Epithelial cell of prostate (primary cell): ENCODE measurements at regions not wholly inside any gene's neighbourhood (a gene's known extent, or its start where the extent isn't known, plus 50 kb on each side); places are given as distances from the start of the nearest gene placed in this dataset.
"Not testable (repeated sequence)": the region's sequence is repeated elsewhere in the genome, so short reads cannot be mapped to it uniquely, and the experiment has no call there.

ENCODE experiments used
- DNase-seq: peaks from one replicate; pipeline ENCODE4 v3.0.0-alpha.2; 2011; ENCODE audit warnings: low read depth, low spot score
- H3K27ac ChIP-seq: fragments of 450-650 bp; 2 replicates; pipeline ENCODE4 v1.5.1; 2017; ENCODE audit warnings: mild to moderate bottlenecking

- H3K27ac ChIP-seq: no peak overlapping the region
Measured at GRCh38 chr6:4262526-4262925, 127.2 kb upstream of the ECI2 start.

DNA sequence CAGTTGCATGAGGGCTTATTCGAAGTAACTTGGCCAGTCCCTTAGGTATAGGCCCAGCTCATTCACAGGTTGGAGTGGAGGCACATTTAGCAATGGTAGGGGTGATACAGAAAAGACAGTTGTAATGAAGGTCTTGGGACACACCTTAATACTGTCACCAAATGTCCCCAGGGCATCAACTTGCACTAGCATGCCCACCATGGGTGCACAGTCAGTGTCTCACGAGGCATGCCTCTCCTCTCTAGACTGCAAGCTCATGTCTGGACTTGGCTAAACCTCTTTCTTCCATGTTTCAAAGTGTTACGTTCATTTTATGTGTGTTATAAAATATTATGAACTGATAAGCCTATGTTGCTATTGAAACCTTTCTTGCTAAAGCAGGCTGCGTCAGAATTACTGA is 124.0 kb upstream of the ECI2 start:
- DNase-seq: no peak
- peak overlapping the region; percentile 25 for H3K27ac ChIP-seq

More at GRCh38 chr6:4262526-4262925, 127.2 kb upstream of the ECI2 start:
- DNase-seq: no peak

- H3K27ac ChIP-seq: no peak overlapping the region
- DNase-seq: no peak
Measured at GRCh38 chr6:4258733-4259132, 123.4 kb upstream of the ECI2 start.

GRCh38 chr6:4256969-4257368 is 121.6 kb upstream of the ECI2 start:
- no peak overlapping the region for H3K27ac ChIP-seq
- no peak for DNase-seq

DNA sequence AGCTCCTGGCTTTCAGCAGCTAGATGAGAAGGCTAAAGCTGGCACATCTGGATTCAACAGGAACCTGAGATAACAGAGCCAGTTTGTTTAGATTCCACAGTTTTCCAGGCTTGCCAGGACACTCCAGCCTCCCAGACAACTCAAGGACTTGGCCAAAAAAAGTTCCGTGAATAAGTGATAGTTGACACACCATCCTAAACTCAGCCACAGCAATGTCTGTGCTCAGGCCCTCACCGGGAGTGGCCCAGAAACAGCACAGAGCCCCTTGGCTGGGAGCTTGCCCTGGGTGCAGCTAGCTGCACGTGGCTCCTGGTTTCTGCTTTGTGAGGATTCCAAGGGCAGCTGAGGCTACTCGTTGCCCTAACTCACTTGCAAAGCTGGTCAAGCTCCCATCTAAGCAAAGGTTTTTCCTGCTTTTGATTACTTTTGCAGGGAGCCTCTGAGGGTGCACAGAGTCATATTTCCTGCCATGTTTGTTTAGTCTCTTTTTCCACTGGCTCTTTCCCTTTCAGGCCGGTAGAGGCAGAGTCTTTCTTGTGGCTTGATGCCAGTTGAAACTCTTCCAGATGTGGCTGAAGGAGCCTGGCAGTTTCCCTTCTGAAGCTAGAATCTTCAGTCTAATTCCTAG is 118.3 kb upstream of the ECI2 start:
- H3K27ac ChIP-seq: peak overlapping the region; percentile 12
- DNase-seq: peak; percentile 12

GRCh38 chr6:4252445-4252844 is 117.1 kb upstream of the ECI2 start:
- not testable (repeated sequence) for DNase-seq, H3K27ac ChIP-seq

GRCh38 chr6:4250645-4251044 is 115.3 kb upstream of the ECI2 start:
- no peak overlapping the region for H3K27ac ChIP-seq
- DNase-seq: no peak

DNA sequence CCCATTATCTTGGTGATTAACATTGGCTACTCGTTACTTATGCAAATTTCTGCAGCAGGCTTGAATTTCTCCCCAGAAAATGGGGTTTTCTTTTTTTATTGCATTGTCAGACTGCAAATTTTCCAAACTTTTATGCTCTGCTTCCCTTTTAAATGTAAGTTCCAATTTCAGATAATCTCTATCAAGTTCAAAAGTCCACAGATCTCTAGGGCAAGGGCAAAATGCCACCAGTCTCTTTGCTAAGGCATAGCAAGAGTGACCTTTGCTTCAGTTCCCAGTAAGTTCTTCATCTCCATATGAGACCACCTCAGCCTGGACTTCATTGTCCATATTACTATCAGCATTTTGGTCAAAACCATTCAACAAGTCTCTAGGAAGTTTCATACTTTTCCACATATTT is 108.5 kb upstream of the ECI2 start:
- not testable (repeated sequence) for H3K27ac ChIP-seq, DNase-seq

- no peak for DNase-seq
- H3K27ac ChIP-seq: peak overlapping the region; percentile 0
Measured at GRCh38 chr6:4243237-4243636, 107.9 kb upstream of the ECI2 start.

DNA sequence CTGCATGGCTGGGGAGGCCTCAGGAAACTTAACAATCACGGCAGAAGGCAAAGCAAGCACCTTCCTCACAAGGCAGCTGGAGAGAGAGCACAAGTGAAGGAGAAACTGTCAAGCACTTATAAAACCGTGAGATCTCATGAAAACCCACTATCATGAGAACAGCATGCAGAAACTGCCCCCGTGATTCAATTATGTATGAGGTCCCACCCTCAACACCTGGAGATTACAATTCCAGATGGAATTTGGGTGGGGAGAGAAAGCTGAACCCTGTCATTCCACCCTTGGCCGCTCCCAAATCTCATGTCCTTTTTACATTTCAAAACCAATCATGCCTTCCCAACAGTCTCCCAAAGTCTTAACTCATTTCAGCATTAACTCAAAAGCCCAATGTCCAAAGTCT is 107.2 kb upstream of the ECI2 start:
- H3K27ac ChIP-seq: peak overlapping the region; percentile 0
- DNase-seq: peak; percentile 14

- no peak overlapping the region for H3K27ac ChIP-seq
- DNase-seq: no peak
Measured at GRCh38 chr6:4240148-4240547, 104.8 kb upstream of the ECI2 start.

DNA sequence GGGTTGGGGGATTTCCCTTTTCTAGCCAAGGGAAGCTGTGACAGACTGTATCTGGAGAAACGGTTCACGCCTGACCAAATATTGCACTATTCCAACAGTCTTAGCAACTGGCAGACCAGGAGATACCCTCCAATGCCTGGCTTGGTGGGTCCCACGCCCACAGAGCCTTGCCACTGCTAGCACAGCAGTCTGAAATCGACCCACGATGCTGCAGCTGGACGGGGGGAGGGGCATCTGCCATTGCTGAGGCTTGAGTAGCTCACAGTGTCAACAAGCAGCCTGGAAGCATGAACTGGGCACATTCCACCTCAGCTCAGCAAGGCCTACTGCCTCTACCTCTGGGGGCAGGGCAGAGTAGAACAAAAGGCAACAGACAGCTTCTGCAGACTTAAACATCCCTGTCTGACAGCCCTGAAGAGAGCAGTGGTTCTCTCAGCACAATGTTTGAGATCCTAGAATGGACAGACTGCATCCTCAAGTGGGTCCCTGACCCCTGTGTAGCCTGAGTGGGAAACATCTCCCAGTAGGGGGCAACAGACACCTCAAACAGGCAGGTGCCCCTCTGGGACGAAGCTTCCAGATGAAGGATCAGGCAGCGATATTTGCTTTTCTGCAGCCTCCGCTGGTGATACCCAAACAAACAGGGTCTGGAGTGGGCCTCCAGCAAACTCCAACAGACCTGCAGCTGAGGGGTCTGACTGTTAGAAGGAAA is 89.9 kb upstream of the ECI2 start:
- no peak for DNase-seq

DNA sequence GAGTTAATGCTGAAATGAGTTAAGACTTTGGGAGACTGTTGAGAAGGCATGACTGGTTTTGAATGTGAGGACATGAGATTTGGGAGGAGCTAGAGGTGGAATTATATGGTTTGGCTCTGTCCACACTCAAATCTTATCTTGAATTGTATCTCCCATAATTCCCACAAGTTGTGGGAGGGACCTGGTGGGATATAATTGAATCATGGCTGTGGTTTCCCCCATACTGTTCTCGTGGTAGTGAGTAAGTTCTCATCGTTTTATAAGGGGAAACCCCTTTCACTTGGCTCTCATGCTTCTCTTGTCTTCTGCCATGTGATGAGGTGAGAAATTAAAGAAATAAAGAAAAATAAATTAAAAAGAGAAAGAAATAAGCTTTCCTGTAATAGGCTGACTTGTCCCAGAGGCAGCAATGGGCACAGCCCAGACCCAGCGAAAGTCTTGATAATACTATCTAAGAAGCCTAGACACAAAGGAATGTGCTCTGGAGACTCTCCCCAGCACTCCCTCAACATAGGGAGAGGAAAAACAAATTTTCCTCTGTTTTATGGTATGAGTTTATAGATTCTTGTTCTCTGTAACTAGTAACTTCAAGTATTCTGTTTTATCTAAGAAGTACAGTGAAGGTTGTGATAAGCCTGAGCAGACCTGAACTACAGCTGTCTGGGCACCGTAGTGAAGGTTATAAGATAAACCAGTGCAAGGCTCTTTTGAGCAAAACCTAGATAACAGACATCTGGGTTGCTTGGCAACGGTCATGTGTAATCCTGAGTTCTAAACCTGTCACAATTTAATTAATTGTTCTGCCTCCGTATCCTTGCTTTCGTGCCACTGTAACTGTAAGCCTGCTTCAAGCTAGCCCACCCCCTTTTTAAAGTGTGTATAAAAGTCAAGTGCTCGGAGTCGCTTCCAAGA is 88.9 kb upstream of the ECI2 start:
- no peak for DNase-seq

More for the DNA sequence above, 89.9 kb upstream of the ECI2 start:
- H3K27ac ChIP-seq: no peak overlapping the region

GRCh38 chr6:4220558-4220957 is 85.2 kb upstream of the ECI2 start:
- no peak for DNase-seq
- no peak overlapping the region for H3K27ac ChIP-seq

More for the DNA sequence above, 88.9 kb upstream of the ECI2 start:
- H3K27ac ChIP-seq: no peak overlapping the region

- DNase-seq, H3K27ac ChIP-seq: not testable (repeated sequence)
Measured at GRCh38 chr6:4218619-4219317, 83.4 kb upstream of the ECI2 start.

- no peak overlapping the region for H3K27ac ChIP-seq
- DNase-seq: no peak
Measured at GRCh38 chr6:4212588-4212987, 77.2 kb upstream of the ECI2 start.

GRCh38 chr6:4210629-4211419 is 75.4 kb upstream of the ECI2 start:
- H3K27ac ChIP-seq: no peak overlapping the region
- DNase-seq: peak; percentile 6

DNA sequence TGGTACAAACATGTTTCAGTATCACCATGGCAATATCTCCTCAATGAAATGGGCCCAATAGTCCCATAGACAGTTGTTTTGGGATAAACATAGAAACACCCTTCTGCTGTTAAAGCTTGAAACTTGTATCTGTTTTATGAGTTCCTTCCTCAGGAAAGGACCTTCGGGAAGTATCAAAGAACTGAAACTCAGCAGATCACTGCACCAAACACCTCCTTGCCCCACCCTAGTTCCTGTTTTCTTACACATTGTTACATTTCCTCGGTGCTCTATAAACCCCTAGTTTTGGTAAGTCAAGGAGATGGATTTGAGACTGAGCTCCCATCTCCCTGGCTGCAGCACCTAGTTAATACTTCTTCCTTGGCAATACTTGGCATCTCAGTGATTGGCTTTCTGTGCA is 73.8 kb upstream of the ECI2 start:
- no peak for DNase-seq
- H3K27ac ChIP-seq: no peak overlapping the region

DNA sequence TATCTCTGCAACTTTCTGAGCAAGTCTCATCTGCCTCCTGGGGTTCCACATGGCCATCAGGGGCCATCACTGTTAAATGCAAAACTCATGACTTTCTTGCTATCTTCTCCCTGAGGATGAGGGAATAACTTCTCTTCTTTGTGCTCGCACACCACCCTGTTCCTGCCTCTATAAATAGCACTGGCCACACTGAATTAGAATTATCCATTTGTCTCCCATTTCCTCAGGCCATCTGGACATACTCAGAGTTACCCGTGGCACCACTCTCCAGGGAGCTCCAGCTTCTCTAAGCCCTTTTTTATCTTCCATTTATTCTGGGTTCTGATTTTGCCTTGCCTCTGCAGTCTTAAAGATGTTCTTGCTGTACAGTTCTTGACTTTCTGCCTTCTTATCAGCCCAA is 72.8 kb upstream of the ECI2 start:
- H3K27ac ChIP-seq: no peak overlapping the region
- no peak for DNase-seq
